ENCODE measurements at regions not wholly inside any gene's neighbourhood (a gene's known extent, or its start where the extent isn't known, plus 50 kb on each side); places are given as distances from the start of the nearest gene placed in this dataset.
A peak's percentile ranks its signal among the peaks of the same experiment; 100 is the strongest.
"Not testable (repeated sequence)": the region's sequence is repeated elsewhere in the genome, so short reads cannot be mapped to it uniquely, and the experiment has no call there.

DNA sequence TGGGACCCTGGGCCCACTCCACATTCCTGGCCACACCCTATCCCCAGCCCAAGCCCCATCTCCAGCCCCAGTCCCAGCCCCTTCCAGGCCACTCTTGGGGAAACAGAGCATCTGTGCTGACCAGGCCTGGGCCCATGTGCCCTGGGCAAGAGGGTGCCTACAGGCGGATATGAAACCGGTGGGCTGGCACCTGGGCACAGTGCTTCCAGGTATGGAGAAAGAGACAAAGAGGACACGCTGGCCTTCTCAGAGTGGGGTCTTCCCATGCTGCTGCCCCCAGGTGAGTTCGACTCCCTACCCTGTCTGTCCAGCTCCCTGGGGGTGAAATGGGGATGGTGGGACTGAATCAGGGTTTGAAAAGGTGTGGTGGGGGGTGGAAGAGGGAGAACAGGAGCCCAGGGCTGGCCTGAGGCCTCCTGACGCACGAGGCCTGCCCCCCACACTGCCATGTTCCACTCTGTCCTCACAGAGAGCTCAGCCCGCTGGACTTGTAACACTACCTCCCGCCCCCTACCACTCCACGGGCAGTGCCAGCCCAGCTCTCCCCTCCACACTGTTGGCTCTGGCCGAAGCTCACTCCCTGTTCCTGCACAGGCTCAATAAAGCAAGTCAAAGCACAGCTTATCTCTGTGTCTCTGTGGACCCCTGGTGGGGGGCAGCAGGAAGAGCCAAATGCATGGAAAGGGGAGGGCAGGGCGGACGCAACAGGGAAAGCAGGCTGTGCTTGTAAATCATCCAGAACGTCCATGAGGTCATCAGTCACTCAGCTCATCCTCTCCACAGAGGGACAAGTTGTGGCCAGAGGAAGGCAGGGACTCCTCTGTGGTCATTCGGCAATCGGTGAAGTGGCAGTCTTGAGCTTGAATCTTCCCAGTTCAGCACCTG is 71.1 kb upstream of the TMEM97 start:
- no peak for DNase-seq (ENCODE audit: low read depth in 4 of 4, low spot score in 2 of 4)

DNA sequence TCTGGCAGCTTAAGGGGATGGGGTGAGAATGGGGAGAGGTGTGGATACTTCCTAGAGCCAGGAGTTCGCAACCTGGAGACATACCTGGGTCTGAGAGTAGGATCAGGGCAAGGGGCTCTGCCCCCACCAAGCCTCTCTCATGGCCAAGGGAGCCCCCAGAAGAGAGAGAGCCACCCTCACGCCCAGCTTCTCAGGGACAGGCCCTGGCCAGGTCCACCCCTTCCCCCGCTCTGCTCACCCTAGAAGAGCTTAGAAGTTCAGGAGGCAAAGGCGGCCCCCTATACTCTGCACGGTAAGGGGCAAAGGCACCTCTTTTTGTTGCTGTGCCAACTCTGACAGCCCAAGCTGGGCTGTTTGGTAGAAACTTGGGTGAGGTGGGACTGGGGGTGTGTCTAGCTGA is 69.3 kb upstream of the TMEM97 start:
- DNase-seq (ENCODE audit: low read depth in 4 of 4, low spot score in 2 of 4) = no peak

DNA sequence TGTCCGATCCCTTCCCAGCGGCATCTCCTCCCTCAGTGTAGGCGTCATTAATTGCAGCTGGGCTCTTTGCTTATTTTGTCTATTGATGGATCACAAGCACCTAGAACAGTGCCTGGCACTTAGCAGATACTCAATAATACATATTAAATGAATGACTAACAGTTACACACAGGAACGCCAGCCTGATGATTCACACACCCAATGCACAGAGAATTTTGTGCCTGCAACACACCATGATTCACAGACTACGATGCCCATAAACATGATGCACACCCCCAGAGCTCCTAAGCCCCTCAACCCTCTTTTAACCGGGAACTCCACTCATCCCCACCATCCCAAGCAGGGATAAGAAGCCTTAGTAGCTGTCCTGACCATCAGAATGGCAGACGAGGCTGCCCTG is 66.6 kb upstream of the TMEM97 start:
- no peak for DNase-seq (ENCODE audit: low read depth in 4 of 4, low spot score in 2 of 4)

DNA sequence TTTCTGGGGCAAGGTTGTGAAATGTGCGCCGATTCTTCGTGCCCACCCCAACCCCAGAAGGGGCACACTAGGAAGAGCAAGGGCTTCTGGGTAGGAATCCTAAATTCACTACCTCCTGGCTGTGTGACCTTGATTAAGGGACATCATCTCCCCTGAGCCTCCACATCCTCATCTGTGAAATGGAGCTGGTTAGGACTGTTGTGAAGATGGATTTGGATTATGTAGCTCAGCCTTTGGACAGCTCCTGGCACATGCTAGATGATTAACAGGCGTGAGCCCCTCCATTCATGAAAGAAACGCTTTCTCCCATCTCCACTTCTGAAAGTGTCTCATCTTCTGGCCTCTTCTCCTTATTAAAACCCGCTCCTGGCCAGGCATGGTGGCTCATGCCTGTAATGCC is 65.3 kb upstream of the TMEM97 start:
- DNase-seq (ENCODE audit: low read depth in 4 of 4, low spot score in 2 of 4) = no peak

DNA sequence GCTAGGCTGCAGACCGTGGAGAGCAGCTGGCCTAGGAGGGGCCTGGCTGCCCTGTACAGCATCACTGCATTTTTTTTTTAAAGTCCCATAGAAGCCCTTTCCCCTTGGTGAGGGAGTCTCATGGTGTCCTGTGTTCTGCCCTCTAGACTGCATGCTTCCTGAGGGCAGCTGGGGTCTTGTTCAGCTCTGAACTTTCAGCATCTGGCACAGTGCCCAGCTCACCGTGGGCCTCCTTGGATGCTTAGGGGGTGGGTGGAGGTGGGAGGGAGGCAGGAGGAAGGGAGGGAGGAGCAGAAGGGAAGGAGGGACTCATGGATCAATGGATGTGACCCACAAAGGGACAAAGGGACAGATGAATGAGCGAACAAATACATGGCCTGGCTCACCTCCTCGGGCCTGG is 63.4 kb upstream of the TMEM97 start:
- DNase-seq (ENCODE audit: low read depth in 4 of 4, low spot score in 2 of 4) = no peak

GRCh38 chr17:28256370-28256769 is 62.6 kb upstream of the TMEM97 start:
- DNase-seq (ENCODE audit: low read depth in 4 of 4, low spot score in 2 of 4) = no peak

- DNase-seq (ENCODE audit: low read depth in 4 of 4, low spot score in 2 of 4) = no peak
Measured at GRCh38 chr17:28256881-28257280, 62.1 kb upstream of the TMEM97 start.

DNA sequence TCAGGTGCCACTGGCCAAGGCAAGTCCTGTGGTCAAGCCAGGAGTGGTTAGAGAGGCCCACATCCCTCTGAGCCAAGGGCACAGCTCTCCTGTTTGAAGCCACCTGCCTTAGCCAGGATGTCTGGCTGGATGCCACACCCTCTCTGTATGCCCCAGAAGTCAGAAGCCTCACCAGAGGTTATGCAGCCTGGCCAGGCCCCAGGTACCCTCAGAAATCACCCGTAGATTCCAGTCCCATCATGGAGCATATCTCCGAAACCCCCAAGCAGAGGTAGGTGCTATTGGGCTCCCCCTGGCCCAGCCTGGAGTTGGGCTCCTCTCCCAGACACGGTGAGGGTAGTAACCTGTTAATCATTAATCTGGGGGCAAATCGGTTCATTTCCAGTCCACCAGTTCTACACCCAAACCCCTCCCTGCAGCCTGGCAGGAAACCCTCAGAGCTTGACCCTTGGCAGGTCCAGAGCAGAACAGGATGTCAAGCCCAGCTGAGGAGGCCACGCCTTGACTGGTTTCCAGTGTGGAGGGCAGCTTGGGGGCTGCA is 60.6 kb upstream of the TMEM97 start:
- DNase-seq (ENCODE audit: low read depth in 4 of 4, low spot score in 2 of 4) = peak in 1 of 4 donors; percentile 33

DNA sequence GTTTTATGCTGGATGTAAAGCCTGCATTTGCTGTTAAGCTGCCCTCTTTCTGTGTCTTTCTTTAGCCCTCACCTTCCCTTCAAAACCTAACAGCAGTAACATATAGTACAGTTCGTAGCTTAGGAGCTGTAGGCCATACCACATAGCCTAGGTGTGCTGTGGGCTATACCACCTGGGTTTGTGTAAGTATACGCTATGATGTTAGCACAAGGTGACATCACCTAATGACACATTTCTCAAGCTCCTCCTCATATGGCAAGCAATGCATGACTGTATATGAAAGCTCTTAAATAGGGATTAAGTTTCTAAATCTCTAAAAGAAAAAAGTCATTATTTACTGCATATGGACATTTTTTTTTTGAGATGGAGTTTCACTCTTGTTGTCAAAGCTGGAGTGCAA is 57.8 kb upstream of the TMEM97 start:
- DNase-seq (ENCODE audit: low read depth in 4 of 4, low spot score in 2 of 4) = no peak

- not testable (repeated sequence) for DNase-seq (ENCODE audit: low read depth in 4 of 4, low spot score in 2 of 4)
Measured at GRCh38 chr17:28262123-28262745, 56.8 kb upstream of the TMEM97 start.

- DNase-seq (ENCODE audit: low read depth in 4 of 4, low spot score in 2 of 4) = not testable (repeated sequence)
Measured at GRCh38 chr17:28264902-28265548, 54.0 kb upstream of the TMEM97 start.

DNA sequence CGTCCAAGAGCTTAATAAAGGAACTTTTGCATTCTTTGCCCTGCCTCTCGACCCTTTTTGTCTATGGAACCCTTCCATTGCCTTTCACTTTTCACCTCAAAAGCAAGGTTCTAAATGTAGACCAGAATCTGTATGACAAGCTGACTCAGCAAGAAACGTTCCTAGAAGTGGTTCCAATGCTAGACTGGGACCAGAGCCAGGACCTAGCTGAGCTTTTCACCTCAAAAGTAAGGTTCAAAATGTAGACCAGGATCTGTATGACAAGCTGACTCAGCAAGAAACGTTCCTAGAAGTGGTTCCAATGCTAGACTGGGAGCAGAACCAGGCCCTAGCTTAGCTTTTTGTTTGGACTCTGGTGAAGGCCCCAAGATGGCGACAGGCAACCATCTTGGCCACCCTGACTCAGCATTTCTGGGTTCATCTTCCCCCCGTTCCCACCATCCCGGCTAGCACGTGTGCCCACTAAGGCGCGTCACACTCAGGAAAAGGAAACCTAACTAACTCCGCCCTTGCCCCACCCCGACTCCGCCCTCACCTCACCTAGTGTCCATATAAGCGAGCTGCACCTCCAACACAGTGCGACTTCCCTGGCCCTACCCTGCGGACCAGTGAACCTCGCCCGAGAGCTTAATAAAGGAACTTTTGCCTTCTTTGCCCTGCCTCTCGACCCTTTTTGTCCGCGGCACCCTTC is 53.0 kb upstream of the TMEM97 start:
- DNase-seq (ENCODE audit: low read depth in 4 of 4, low spot score in 2 of 4) = not testable (repeated sequence)

DNA sequence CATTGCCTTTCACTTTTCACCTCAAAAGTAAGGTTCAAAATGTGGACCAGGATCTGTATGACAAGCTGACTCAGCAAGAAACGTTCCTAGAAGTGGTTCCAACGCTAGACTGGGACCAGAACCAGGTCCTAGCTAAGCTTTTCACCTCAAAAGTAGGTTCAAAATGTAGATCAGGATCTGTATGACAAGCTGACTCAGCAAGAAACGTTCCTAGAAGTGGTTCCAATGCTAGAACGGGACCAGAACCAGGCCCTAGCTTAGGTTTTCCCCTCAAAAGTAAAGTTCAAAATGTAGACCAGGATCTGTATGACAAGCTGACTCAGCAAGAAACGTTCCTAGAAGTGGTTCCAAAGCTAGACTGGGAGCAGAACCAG is 52.5 kb upstream of the TMEM97 start:
- DNase-seq (ENCODE audit: low read depth in 4 of 4, low spot score in 2 of 4) = not testable (repeated sequence)

DNA sequence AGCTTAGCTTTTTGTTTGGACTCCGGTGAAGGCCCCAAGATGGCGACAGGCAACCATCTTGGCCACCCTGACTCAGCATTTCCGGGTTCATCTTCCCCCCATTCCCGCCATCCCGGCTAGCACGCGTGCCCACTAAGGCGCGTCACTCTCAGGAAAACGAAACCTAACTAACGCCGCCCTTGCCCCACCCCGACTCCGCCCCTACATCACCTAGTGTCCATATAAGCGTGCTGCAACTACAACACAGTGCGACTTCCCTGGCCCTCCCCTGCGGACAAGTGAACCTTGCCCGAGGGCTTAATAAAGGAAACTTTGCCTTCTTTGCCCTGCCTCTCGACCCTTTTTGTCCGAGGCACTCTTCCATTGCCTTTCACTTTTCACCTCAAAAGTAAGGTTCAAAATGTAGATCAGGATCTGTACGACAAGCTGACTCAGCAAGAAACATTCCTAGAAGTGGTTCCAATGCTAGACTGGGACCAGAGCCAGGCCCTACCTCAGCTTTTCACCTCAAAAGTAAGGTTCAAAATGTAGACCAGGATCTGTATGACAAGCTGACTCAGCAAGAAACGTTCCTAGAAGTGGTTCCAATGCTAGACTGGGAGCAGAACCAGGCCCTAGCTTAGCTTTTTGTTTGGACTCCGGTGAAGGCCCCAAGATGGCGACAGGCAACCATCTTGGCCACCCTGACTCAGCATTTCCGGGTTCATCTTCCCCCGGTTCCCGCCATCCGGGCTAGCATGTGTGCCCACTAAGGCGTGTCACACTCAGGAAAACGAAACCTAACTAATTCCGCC is 51.9 kb upstream of the TMEM97 start:
- not testable (repeated sequence) for DNase-seq (ENCODE audit: low read depth in 4 of 4, low spot score in 2 of 4)

GRCh38 chr17:28267720-28268609 is 51.0 kb upstream of the TMEM97 start:
- no peak for DNase-seq (ENCODE audit: low read depth in 4 of 4, low spot score in 2 of 4)

GRCh38 chr17:28268610-28269313 is 50.2 kb upstream of the TMEM97 start:
- no peak for DNase-seq (ENCODE audit: low read depth in 4 of 4, low spot score in 2 of 4)
